Nephron (organoid): ENCODE measurements at regions not wholly inside any gene's neighbourhood (a gene's known extent, or its start where the extent isn't known, plus 50 kb on each side); places are given as distances from the start of the nearest gene placed in this dataset.
"Not testable (repeated sequence)": the region's sequence is repeated elsewhere in the genome, so short reads cannot be mapped to it uniquely, and the experiment has no call there.

Experiments used
- H3K27ac Mint-ChIP-seq, 3 experiments: 2 replicates each; pipeline ENCODE4 v1.8.0; 2020; ENCODE audit warnings: mixed read lengths in 3 of 3, mild to moderate bottlenecking in 2 of 3, moderate library complexity in 1 of 3
- H3K27me3 Mint-ChIP-seq: 2 replicates; pipeline ENCODE4 v1.8.0; 2021; ENCODE audit warnings: low read depth, mild to moderate bottlenecking, moderate library complexity, mixed read lengths
- H3K36me3 Mint-ChIP-seq: 2 replicates; pipeline ENCODE4 v1.8.0; 2020; ENCODE audit warnings: low read depth, mixed read lengths
- H3K4me1 Mint-ChIP-seq: 2 replicates; pipeline ENCODE4 v1.8.0; 2020; ENCODE audit warnings: mixed read lengths
- H3K4me3 Mint-ChIP-seq, 3 experiments: 2 replicates each; pipeline ENCODE4 v1.8.0; 2020; ENCODE audit warnings: mild to moderate bottlenecking in 3 of 3, mixed read lengths in 3 of 3, moderate library complexity in 2 of 3
- H3K9me3 Mint-ChIP-seq: 2 replicates; pipeline ENCODE4 v1.8.0; 2020; ENCODE audit warnings: mixed read lengths
- TF ChIP-seq, protein P1 (sequence below), 3 experiments: fragments of 200-600 bp; sonication (generic); IDR thresholded peaks; one replicate each; pipeline ENCODE4 v1.5.0; 2021; ENCODE audit warnings: antibody characterized with exemption in 3 of 3; ENCODE audit not compliant: unreplicated experiment in 3 of 3

DNA sequence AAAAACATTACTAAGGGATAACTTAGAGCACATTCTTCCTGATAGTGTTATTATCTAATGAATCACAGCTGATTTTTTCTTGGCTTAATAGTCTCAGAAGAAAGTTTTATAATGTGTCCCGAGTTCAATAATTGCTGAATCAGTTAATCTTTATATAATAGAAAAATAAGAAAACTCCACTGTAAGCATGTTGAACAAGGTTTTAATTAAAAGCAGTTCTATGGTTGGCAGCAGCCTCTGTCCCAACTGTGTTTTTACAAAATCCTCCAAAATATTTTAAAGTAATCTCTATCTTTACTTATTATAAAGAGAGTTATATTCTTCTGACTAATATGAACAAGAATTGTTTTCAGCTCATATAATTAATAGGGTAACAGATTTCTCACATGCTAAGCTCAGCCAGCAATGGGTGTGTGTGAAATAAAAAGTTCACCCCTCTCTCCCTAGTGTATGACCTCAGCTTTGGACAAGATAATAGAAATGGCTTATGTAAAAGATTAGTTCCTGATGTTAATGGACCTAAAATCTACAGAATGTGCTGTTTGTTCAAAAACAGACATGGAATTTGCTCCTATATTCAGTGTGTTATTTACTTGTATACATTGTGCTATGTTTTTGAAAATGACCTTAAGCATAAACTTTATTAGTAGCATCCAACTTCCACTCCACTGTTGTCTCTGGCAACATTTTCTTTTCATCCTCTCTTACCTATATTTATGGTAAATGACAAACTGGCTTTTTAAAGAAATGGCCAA, 67.1 kb upstream of the DCN start:
- H3K4me3 Mint-ChIP-seq: peak overlapping the region in 2 of 3 experiments; percentile 26 to 63
- H3K27ac Mint-ChIP-seq: peak overlapping the region; percentile 96 to 98 (median 98)
- no peaks in the 10 kb centered on the region for H3K36me3 Mint-ChIP-seq
- H3K9me3 Mint-ChIP-seq: peaks cover 18% of the 10 kb centered on the region
- TF ChIP-seq, protein P1, sequence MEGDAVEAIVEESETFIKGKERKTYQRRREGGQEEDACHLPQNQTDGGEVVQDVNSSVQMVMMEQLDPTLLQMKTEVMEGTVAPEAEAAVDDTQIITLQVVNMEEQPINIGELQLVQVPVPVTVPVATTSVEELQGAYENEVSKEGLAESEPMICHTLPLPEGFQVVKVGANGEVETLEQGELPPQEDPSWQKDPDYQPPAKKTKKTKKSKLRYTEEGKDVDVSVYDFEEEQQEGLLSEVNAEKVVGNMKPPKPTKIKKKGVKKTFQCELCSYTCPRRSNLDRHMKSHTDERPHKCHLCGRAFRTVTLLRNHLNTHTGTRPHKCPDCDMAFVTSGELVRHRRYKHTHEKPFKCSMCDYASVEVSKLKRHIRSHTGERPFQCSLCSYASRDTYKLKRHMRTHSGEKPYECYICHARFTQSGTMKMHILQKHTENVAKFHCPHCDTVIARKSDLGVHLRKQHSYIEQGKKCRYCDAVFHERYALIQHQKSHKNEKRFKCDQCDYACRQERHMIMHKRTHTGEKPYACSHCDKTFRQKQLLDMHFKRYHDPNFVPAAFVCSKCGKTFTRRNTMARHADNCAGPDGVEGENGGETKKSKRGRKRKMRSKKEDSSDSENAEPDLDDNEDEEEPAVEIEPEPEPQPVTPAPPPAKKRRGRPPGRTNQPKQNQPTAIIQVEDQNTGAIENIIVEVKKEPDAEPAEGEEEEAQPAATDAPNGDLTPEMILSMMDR (IDR thresholded peaks at IDR 0.05; ENCODE audit: unreplicated experiment in 3 of 3): no peak
- no peaks in the 10 kb centered on the region for H3K27me3 Mint-ChIP-seq
- H3K4me1 Mint-ChIP-seq: peaks cover 19% of the 10 kb centered on the region

DNA sequence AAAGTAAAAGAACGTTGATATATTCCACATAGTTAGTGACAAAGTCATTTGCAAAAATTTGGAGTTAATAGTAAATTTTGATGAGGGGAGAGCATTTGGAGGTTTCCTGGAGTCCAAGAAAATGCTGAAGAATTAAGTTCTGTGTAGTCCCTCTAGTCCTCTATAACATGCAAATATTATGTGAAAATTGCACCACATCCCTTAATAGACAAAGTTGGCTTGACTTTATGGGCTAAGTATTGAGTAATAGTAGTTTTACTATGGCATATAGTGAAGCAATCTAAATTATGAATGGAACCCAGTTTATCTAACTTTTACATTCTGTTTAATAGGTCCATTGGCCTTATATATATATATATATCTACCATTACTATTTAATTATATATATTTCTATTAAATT, 66.4 kb upstream of the DCN start:
- no peak overlapping the region for H3K4me3 Mint-ChIP-seq
- H3K4me1 Mint-ChIP-seq: peaks cover 16% of the 10 kb centered on the region
- H3K36me3 Mint-ChIP-seq: peaks cover under 1% of the 10 kb centered on the region
- no peaks in the 10 kb centered on the region for H3K27me3 Mint-ChIP-seq
- H3K27ac Mint-ChIP-seq: peak overlapping the region; percentile 49 to 98 (median 54)
- peaks cover 23% of the 10 kb centered on the region for H3K9me3 Mint-ChIP-seq
- TF ChIP-seq, protein P1 (IDR thresholded peaks at IDR 0.05; ENCODE audit: unreplicated experiment in 3 of 3): no peak

DNA sequence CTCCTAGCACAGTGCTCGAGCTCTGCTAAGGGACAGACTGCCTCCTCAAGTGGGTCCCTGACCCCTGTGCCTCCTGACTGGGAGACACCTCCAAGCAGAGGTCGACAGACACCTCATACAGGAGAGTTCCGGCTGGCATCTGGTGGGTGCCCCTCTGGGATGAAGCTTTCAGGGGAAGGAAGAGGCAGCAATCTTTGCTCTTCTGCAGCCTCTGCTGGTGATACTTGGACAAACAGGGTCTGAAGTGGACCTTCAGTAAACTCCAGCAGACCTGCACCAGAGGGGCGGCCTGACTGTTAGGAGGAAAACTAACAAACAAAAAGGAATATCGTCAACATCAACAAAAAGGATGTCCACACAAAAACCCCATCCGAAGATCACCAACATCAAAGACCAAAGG, 60.6 kb upstream of the DCN start:
- not testable (repeated sequence) for H3K27ac Mint-ChIP-seq, H3K36me3 Mint-ChIP-seq, H3K4me3 Mint-ChIP-seq, H3K27me3 Mint-ChIP-seq
- Mint-ChIP-seq H3K9me3 (peaks cover 30% of the 10 kb centered on the region), H3K4me1 (peaks cover 26% of the 10 kb centered on the region)
- TF ChIP-seq, protein P1 (IDR thresholded peaks at IDR 0.05; ENCODE audit: unreplicated experiment in 3 of 3): peak in 2 of 3 experiments; percentile 16 to 26

DNA sequence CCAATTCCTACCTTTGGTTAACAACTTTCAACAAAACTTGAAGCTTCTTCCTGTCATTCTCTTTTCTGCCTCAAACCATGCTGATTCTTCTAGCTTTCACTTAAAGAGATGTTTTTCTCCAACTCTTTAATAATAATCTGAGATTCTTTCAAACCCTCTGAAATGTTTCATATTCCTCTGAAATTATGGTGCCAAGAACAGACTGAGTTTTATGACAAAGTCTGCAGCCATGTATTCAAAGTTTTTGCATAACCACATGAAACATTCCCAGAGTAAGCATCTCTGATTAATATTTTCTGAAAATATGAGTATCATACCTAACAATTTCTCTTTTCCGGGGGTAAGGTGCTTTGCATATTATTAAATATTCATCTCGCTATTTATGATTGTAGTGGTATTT, 59.1 kb upstream of the DCN start:
- Mint-ChIP-seq H3K36me3 (peaks cover 3% of the 10 kb centered on the region), H3K4me3 (no peak overlapping the region), H3K27ac (peak overlapping the region; percentile 74 to 89 (median 86)), H3K4me1 (peaks cover 26% of the 10 kb centered on the region), H3K27me3 (no peaks in the 10 kb centered on the region), H3K9me3 (peaks cover 30% of the 10 kb centered on the region)
- TF ChIP-seq, protein P1 (IDR thresholded peaks at IDR 0.05; ENCODE audit: unreplicated experiment in 3 of 3): no peak

DNA sequence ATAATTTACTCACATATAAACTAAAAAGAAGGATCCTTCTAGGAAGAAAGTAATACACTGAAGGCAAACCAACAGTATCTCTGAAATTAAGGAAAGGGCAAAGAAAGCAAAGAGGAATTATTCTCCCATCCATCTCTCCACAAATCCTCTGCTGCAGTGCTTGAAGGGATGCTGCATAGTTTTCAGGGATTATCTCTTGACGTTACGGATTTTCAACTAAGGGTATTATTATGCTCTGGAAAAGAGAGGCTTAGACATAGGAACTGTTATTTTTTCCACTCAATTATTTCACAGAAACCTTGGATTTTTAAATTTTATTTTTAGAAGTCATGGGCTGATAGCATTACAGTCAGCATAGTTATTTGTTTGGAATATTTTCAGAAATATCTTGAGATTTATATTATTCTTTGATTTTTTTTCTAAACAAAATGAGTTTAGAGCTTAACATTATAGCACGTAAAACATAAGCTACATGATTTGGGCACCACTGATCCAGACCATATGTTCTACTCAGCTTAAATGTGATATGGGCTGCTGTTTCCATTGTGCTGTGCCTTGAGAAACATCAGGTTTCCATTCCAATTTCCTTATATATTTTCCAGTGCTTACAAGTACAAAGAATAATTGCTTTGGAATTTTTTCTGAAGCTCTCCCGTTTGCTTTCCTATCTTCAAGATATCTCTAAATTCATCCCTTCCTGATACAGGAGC, 57.9 kb upstream of the DCN start:
- H3K27ac Mint-ChIP-seq: peak overlapping the region; percentile 89 to 98 (median 91)
- TF ChIP-seq, protein P1 (IDR thresholded peaks at IDR 0.05; ENCODE audit: unreplicated experiment in 3 of 3): no peak
- H3K27me3 Mint-ChIP-seq: no peaks in the 10 kb centered on the region
- peak overlapping the region in 1 of 3 experiments; percentile 44 for H3K4me3 Mint-ChIP-seq
- H3K4me1 Mint-ChIP-seq: peaks cover 26% of the 10 kb centered on the region
- H3K36me3 Mint-ChIP-seq: peaks cover 3% of the 10 kb centered on the region
- peaks cover 23% of the 10 kb centered on the region for H3K9me3 Mint-ChIP-seq
